ENCODE measurements at regions not wholly inside any gene's neighbourhood (a gene's known extent, or its start where the extent isn't known, plus 50 kb on each side); places are given as distances from the start of the nearest gene placed in this dataset.

GRCh38 chr4:141395246-141395830 lies 174.6 kb downstream of the ZNF330 start:
- H3K36me3 ChIP-seq (ENCODE audit: control insufficient read depth, insufficient read depth, low read length) = no peaks in the 10 kb centered on the region
- no peak for DNase-seq
- no CpG with 5 or more reads among the region's 1 CpG for WGBS (ENCODE audit: insufficient coverage)
- H3K4me1 ChIP-seq (ENCODE audit: control insufficient read depth, insufficient read depth, low read length) = no peaks in the 10 kb centered on the region
- no peaks in the 10 kb centered on the region for H3K27me3 ChIP-seq (ENCODE audit: control insufficient read depth, insufficient read depth, low read length)
- H3K4me3 ChIP-seq (ENCODE audit: low read length) = no peak overlapping the region
- H3K27ac ChIP-seq (ENCODE audit: low read length) = no peak overlapping the region
- no peaks in the 10 kb centered on the region for H3K9me3 ChIP-seq (replicated peaks; ENCODE audit: control insufficient read depth, low read depth, low read length)

- no peak for DNase-seq
- Histone ChIP-seq H3K9me3 (replicated peaks; ENCODE audit: control insufficient read depth, low read depth, low read length) (no peaks in the 10 kb centered on the region), H3K36me3 (ENCODE audit: control insufficient read depth, insufficient read depth, low read length) (no peaks in the 10 kb centered on the region), H3K27me3 (ENCODE audit: control insufficient read depth, insufficient read depth, low read length) (no peaks in the 10 kb centered on the region), H3K27ac (ENCODE audit: low read length) (no peak overlapping the region), H3K4me1 (ENCODE audit: control insufficient read depth, insufficient read depth, low read length) (no peaks in the 10 kb centered on the region), H3K4me3 (ENCODE audit: low read length) (no peak overlapping the region)
- 100% methylated on average over 3 of the region's 5 CpGs for WGBS (ENCODE audit: insufficient coverage)
Measured at GRCh38 chr4:141395919-141396318, 175.2 kb downstream of the ZNF330 start.

DNA sequence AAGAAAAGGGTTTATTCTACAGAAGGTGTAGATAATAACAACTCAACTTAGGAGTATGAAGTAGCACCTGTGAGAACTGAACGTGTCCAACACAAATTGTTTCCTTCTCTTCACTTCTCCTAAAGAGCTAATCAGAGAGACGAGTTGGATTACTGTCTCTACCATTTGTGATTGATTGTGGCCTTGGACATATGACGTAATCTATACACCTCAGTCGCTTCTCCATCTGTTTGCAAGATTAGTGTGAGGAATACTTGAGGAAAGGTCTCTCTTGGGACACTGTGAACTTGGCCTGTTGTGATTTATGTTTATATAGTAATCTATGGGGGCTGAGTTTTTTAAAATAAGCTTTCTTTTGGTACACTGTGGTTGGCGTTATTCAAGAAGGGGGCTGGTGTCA lies 182.0 kb downstream of the ZNF330 start:
- 57% methylated on average over 1 of the region's 5 CpGs for WGBS (ENCODE audit: insufficient coverage)
- no peak for DNase-seq
- no peaks in the 10 kb centered on the region for H3K36me3 ChIP-seq (ENCODE audit: control insufficient read depth, insufficient read depth, low read length)
- no peak overlapping the region for H3K4me3 ChIP-seq (ENCODE audit: low read length)
- H3K27ac ChIP-seq (ENCODE audit: low read length) = no peak overlapping the region
- no peaks in the 10 kb centered on the region for H3K4me1 ChIP-seq (ENCODE audit: control insufficient read depth, insufficient read depth, low read length)
- no peaks in the 10 kb centered on the region for H3K27me3 ChIP-seq (ENCODE audit: control insufficient read depth, insufficient read depth, low read length)
- no peaks in the 10 kb centered on the region for H3K9me3 ChIP-seq (replicated peaks; ENCODE audit: control insufficient read depth, low read depth, low read length)

GRCh38 chr4:141403782-141404181 lies 183.1 kb downstream of the ZNF330 start:
- H3K27ac ChIP-seq (ENCODE audit: low read length) = no peak overlapping the region
- WGBS (ENCODE audit: insufficient coverage) = 80% methylated on average over 1 of the region's 2 CpGs

DNA sequence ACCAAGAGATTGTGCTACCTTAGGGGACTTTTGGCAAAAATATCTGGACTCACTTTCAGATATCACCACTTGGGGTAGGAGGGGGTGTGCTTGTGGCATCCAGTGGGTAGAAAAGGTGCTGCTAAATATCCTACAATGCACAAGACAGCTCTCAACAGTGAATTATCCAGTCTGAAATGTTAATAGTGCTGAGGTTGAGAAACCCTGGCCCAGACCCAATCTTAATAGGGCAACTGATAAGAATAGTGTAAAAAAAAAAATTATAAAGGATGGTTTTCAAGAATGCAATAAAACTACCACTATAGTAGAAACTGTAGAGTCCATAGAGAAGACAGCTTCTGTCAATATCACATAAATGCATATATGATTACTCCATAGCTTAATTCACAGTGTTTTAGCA lies 185.5 kb downstream of the ZNF330 start:
- H3K9me3 ChIP-seq (replicated peaks; ENCODE audit: control insufficient read depth, low read depth, low read length) = no peaks in the 10 kb centered on the region
- DNase-seq = no peak
- H3K27ac ChIP-seq (ENCODE audit: low read length) = no peak overlapping the region
- no peaks in the 10 kb centered on the region for H3K27me3 ChIP-seq (ENCODE audit: control insufficient read depth, insufficient read depth, low read length)
- H3K36me3 ChIP-seq (ENCODE audit: control insufficient read depth, insufficient read depth, low read length) = no peaks in the 10 kb centered on the region
- H3K4me3 ChIP-seq (ENCODE audit: low read length) = no peak overlapping the region
- H3K4me1 ChIP-seq (ENCODE audit: control insufficient read depth, insufficient read depth, low read length) = no peaks in the 10 kb centered on the region

More at GRCh38 chr4:141403782-141404181, 183.1 kb downstream of the ZNF330 start:
- Histone ChIP-seq H3K36me3 (ENCODE audit: control insufficient read depth, insufficient read depth, low read length) (no peaks in the 10 kb centered on the region), H3K27me3 (ENCODE audit: control insufficient read depth, insufficient read depth, low read length) (no peaks in the 10 kb centered on the region), H3K4me1 (ENCODE audit: control insufficient read depth, insufficient read depth, low read length) (no peaks in the 10 kb centered on the region), H3K4me3 (ENCODE audit: low read length) (no peak overlapping the region), H3K9me3 (replicated peaks; ENCODE audit: control insufficient read depth, low read depth, low read length) (no peaks in the 10 kb centered on the region)
- no peak for DNase-seq

- Histone ChIP-seq H3K4me3 (ENCODE audit: low read length) (no peak overlapping the region), H3K27ac (ENCODE audit: low read length) (no peak overlapping the region), H3K9me3 (replicated peaks; ENCODE audit: control insufficient read depth, low read depth, low read length) (no peaks in the 10 kb centered on the region), H3K27me3 (ENCODE audit: control insufficient read depth, insufficient read depth, low read length) (no peaks in the 10 kb centered on the region), H3K36me3 (ENCODE audit: control insufficient read depth, insufficient read depth, low read length) (no peaks in the 10 kb centered on the region), H3K4me1 (ENCODE audit: control insufficient read depth, insufficient read depth, low read length) (no peaks in the 10 kb centered on the region)
- DNase-seq = no peak
- no CpG with 5 or more reads among the region's 5 CpGs for WGBS (ENCODE audit: insufficient coverage)
Measured at GRCh38 chr4:141409556-141409955, 188.9 kb downstream of the ZNF330 start.

GRCh38 chr4:141410839-141411238 lies 190.1 kb downstream of the ZNF330 start:
- WGBS (ENCODE audit: insufficient coverage) = no CpG with 5 or more reads among the region's 4 CpGs
- no peaks in the 10 kb centered on the region for H3K27me3 ChIP-seq (ENCODE audit: control insufficient read depth, insufficient read depth, low read length)
- DNase-seq = peak; percentile 32
- no peak overlapping the region for H3K27ac ChIP-seq (ENCODE audit: low read length)
- no peak overlapping the region for H3K4me3 ChIP-seq (ENCODE audit: low read length)
- no peaks in the 10 kb centered on the region for H3K4me1 ChIP-seq (ENCODE audit: control insufficient read depth, insufficient read depth, low read length)
- H3K9me3 ChIP-seq (replicated peaks; ENCODE audit: control insufficient read depth, low read depth, low read length) = no peaks in the 10 kb centered on the region
- H3K36me3 ChIP-seq (ENCODE audit: control insufficient read depth, insufficient read depth, low read length) = no peaks in the 10 kb centered on the region

DNA sequence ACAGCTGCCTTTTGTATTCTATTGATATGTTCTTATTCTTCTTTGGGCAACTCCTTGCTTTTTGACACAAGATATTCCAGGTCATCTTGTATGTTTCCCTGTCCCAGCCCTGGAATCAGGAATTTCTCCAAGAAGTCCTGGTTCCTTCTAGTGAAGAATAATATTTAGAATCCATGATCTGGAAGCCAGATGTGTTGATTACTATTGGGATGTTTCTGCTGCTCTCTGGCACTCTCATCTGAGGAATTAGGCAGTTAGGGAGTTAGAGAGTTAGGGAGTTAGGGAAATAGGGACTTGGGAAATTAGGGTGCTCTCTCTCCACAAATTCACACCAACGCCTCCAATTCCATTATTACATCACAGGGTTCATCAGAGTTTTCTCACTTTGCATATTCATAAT lies 191.2 kb downstream of the ZNF330 start:
- no peak overlapping the region for H3K4me3 ChIP-seq (ENCODE audit: low read length)
- no peaks in the 10 kb centered on the region for H3K36me3 ChIP-seq (ENCODE audit: control insufficient read depth, insufficient read depth, low read length)
- no peak overlapping the region for H3K27ac ChIP-seq (ENCODE audit: low read length)
- no peaks in the 10 kb centered on the region for H3K4me1 ChIP-seq (ENCODE audit: control insufficient read depth, insufficient read depth, low read length)
- WGBS (ENCODE audit: insufficient coverage) = no CpG with 5 or more reads among the region's 1 CpG
- no peaks in the 10 kb centered on the region for H3K9me3 ChIP-seq (replicated peaks; ENCODE audit: control insufficient read depth, low read depth, low read length)
- no peaks in the 10 kb centered on the region for H3K27me3 ChIP-seq (ENCODE audit: control insufficient read depth, insufficient read depth, low read length)
- DNase-seq = no peak

GRCh38 chr4:141413366-141413765 lies 192.7 kb downstream of the ZNF330 start:
- H3K4me1 ChIP-seq (ENCODE audit: control insufficient read depth, insufficient read depth, low read length) = no peaks in the 10 kb centered on the region
- DNase-seq = peak; percentile 25
- H3K27ac ChIP-seq (ENCODE audit: low read length) = no peak overlapping the region
- no peaks in the 10 kb centered on the region for H3K27me3 ChIP-seq (ENCODE audit: control insufficient read depth, insufficient read depth, low read length)
- H3K4me3 ChIP-seq (ENCODE audit: low read length) = no peak overlapping the region
- no CpG with 5 or more reads among the region's 2 CpGs for WGBS (ENCODE audit: insufficient coverage)
- H3K36me3 ChIP-seq (ENCODE audit: control insufficient read depth, insufficient read depth, low read length) = no peaks in the 10 kb centered on the region
- H3K9me3 ChIP-seq (replicated peaks; ENCODE audit: control insufficient read depth, low read depth, low read length) = no peaks in the 10 kb centered on the region

- Histone ChIP-seq H3K27me3 (ENCODE audit: control insufficient read depth, insufficient read depth, low read length) (no peaks in the 10 kb centered on the region), H3K4me3 (ENCODE audit: low read length) (no peak overlapping the region), H3K9me3 (replicated peaks; ENCODE audit: control insufficient read depth, low read depth, low read length) (no peaks in the 10 kb centered on the region), H3K4me1 (ENCODE audit: control insufficient read depth, insufficient read depth, low read length) (no peaks in the 10 kb centered on the region), H3K36me3 (ENCODE audit: control insufficient read depth, insufficient read depth, low read length) (no peaks in the 10 kb centered on the region), H3K27ac (ENCODE audit: low read length) (no peak overlapping the region)
- no CpG with 5 or more reads among the region's 2 CpGs for WGBS (ENCODE audit: insufficient coverage)
- no peak for DNase-seq
Measured at GRCh38 chr4:141415651-141416050, 195.0 kb downstream of the ZNF330 start.

- Histone ChIP-seq H3K27me3 (ENCODE audit: control insufficient read depth, insufficient read depth, low read length) (no peaks in the 10 kb centered on the region), H3K27ac (ENCODE audit: low read length) (no peak overlapping the region), H3K36me3 (ENCODE audit: control insufficient read depth, insufficient read depth, low read length) (no peaks in the 10 kb centered on the region), H3K4me1 (ENCODE audit: control insufficient read depth, insufficient read depth, low read length) (no peaks in the 10 kb centered on the region), H3K9me3 (replicated peaks; ENCODE audit: control insufficient read depth, low read depth, low read length) (no peaks in the 10 kb centered on the region), H3K4me3 (ENCODE audit: low read length) (no peak overlapping the region)
- no peak for DNase-seq
- WGBS (ENCODE audit: insufficient coverage) = no CpG with 5 or more reads among the region's 2 CpGs
Measured at GRCh38 chr4:141416219-141416618, 195.5 kb downstream of the ZNF330 start.
